ENCODE measurements at regions not wholly inside any gene's neighbourhood (a gene's known extent, or its start where the extent isn't known, plus 50 kb on each side); places are given as distances from the start of the nearest gene placed in this dataset.

DNA sequence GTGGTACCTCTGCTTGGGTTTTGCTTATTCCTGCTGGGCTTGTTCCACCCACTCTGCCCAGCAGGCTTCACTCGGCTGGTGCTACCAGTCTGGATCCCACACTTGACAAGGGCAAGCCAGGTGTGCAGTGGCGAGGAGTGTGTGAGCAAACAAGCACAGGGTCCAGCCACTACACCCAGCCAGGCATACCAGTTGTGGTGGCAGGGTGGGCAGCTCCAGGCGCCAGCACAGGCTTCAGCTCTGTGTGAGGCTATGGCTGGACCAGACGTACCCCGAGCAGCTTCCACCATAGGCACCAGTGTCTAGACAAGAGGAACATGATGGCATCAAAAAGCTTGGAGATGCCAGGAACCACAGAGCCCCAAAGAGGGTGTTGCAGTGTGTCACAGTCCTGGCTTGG, 93.1 kb upstream of the GALNT5 start:
- no peak for DNase-seq

- no peak for DNase-seq
These were observed 92.6 kb upstream of the GALNT5 start for GRCh38 chr2:157164891-157165290.

DNA sequence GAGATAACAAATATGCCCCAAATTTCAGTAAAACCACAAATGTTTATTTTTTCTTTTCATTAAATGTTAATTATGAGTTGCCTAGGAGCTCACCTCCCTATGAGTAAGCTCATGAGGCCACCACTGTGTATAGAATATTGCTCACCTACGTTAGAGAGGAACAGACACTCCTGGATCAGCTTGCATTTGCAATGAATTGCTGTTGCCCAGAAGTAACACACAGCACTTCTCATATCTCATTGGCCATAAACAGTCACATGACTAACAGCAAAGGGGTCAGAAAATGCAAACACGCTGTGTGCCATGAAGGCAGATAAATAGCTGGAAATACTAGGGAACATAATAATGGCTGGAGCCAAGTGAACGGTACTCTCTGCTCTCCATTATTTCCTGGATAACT, 89.0 kb upstream of the GALNT5 start:
- DNase-seq, result no peak

GRCh38 chr2:157169889-157170288, 87.6 kb upstream of the GALNT5 start:
- DNase-seq, result no peak

DNA sequence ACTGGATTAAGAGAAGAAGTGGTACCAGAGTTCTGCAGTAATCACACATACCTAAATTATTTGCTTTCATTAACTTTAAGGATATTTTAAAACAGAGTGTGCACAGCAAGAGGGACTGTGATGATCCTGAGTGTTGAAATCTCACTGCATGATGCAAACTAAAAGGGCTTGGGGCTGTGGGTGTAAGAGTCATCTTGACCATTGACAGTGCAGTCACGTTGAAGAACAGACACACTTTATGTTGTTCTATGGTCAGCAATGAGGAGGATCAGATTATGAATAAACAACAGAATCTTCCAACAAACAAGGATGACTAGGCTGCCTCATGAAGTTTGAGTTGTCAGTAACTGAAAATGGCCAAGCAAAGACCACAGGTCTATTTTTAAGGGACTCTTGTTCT, 87.2 kb upstream of the GALNT5 start:
- DNase-seq, result no peak

DNA sequence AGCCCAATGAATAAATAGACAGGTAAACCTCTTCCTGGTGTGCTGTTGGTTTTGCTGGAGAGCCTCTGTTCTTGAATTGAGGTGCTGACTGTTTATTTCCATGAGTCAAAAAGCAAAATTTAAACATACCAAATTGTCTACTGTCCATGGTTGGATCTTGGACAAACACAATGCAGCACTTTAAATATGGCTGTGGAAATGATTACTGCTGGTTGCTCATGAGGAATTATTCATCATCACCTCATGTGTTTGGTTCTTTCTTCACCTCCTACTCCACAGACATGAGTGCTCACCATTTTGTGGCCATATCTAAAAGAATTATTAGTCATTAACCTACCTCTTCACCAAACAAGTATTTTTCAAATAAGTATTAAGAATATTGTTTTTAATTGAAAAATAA, 85.3 kb upstream of the GALNT5 start:
- DNase-seq, result no peak

DNA sequence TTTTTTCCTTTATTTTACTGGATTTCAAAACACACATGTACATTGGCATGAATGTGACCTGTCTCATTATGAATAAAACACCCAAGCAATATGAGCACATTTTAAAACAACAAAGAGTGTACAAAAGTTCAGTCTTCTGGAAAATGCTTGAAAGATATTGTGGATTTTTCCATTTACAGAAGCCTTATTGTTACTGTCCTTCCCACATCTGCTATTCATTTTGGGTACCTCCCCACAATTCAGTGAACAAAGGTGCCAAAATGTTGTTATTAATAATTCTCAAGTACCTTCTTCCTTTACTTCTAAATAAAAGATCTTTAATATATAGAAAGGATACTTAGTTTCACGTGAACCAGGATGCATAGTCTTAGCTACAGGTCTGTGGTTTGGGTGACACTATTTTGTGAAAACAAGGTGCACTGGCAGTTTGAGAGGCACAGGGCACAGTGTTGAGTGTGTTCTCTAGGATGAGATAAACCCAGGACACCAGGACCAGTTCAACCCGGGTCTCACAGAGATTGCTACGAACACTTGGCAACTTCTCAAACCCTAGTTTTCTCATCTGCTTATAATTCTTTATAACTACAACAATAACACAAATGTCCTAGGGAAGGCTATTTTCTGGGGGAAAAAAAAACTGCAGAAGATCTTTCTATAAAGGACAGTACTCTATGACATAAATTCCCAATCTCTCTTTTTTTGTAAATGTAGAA, 84.5 kb upstream of the GALNT5 start:
- no peak for DNase-seq

DNA sequence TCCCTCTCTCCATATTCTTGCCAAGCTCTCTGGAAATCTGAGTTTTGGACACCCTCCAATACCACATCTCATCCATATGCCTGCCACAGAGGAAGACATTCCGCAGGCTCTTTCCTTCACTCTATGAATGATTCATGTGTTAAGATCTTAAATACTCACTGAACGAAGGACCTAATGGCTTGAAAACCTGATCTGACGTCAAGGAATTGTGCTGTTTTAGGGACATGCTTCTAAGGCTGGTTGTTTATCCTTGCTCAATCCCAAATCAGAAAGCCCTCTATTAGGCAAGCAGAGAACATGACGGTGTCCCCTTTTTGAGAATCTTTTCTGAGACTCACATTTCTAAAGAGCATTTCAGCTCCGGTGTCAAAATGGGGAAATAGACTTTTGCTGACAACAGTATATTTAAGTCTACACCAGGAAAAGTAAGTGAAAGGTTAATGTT, 83.7 kb upstream of the GALNT5 start:
- no peak for DNase-seq

DNA sequence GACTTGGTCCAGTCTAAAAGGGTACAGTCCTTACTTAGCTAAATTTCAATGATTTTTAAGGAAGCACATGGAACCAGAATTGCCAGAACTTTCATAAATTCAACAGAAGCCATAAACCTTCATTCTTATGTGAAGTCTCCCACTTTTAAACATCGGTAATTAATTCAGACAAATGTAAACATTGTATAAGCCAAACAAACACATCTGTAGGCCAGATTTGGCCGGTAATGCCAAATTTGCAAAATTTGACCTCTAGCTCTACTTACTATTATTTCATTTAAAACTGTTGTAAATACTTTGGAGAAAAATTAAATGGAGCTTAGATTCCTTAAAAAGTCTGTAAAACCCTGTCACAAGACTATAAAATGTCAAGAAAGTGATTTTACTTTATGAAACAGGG, 83.2 kb upstream of the GALNT5 start:
- DNase-seq, result no peak

- DNase-seq, result no peak
These were observed 80.9 kb upstream of the GALNT5 start for GRCh38 chr2:157176602-157177001.

- DNase-seq, result no peak
These were observed 78.6 kb upstream of the GALNT5 start for GRCh38 chr2:157178874-157179273.

DNA sequence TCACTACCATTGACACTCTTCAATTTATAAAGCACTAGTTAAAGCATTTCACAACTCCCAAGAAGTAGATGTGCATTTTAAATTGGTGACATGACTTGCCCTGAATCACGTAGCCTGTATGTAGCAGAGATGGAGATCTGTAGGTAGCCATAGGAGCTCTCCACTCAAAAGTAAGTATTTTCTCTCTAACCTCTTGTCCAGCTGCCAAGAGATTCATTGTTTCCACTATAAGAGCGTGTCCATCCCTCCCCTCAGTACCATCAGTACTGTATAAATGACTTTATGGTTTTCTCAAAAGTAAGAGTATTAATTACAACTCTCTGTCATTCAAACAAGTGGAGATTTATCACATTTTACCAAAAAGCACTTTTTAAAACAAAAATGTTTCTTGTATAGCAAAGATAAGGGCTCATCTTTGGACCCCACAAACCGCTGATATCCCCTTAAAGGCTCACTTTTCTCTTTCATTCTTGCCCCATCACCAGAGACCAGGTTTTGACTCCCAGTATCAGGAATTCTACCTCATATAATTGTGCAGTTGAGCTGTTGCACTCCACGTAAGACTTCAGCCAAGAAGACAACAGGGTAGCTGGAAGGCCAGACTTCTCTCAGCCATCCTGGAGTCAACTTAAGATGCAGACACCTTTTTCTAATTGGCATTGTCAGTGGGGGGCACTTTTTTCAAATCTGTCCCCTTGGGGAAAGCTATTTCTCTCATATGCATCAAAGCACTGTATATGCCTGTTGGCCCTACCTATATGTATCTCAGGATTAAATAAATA, 78.0 kb upstream of the GALNT5 start:
- DNase-seq, result no peak

DNA sequence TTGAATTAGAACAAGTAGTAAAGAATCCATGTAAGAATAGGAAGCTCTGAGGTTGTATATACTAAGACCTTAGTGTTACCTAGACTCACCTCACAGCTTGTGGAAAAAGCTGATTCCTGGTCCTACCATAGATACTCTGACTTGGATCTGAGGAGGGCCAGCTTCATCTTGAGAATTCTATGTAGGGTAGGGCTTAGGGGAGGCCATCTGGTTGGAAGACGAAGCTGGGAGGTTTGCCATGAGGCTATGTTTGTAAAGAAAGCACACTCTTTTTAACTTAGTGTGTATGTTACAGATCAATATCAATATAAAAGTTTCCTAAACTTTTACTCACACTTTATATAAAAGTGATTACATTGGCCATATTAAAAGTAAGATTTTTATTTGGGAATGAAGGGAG, 77.1 kb upstream of the GALNT5 start:
- DNase-seq, result no peak

GRCh38 chr2:157181234-157181633, 76.3 kb upstream of the GALNT5 start:
- DNase-seq, result no peak

- DNase-seq, result no peak
These were observed 75.2 kb upstream of the GALNT5 start for GRCh38 chr2:157182204-157182709.

GRCh38 chr2:157182834-157183396, 74.6 kb upstream of the GALNT5 start:
- DNase-seq, result no peak

- DNase-seq, result no peak
These were observed 73.2 kb upstream of the GALNT5 start for GRCh38 chr2:157184161-157184895.

DNA sequence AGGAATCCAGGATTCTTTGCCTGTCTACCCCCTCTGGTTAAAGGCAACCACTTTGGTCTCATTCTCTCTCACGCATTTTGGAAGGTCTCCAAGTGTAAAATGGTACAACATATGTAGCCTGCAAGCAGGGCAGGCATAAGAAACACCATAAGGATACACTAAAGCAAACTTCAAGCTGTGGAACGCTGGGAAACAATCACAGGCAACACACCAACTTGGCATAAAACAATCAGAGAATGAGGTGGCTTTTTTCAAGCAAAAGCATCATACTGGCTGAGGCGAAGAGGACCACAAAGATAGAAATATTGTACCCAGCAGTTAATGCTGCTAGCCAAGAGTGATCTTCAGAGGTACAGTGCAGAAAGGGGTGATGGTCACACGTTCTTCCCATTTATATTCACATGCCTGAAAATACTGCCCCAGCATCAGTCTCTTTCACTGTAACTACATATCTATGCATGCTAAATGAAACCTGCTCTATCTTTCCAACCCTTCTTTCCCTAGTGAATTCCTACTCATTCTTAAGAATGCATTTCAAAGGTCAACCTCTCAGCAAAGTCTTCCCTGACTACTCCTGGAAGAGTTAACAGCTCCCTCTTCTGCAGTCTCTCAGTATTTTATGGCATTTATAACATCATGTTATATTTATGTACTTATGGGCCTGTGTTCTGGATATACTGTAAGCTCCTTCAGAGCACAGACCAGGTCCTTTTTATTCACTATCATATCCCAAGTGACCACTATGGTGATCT, 71.9 kb upstream of the GALNT5 start:
- no peak for DNase-seq

GRCh38 chr2:157190151-157190550, 67.4 kb upstream of the GALNT5 start:
- no peak for DNase-seq

DNA sequence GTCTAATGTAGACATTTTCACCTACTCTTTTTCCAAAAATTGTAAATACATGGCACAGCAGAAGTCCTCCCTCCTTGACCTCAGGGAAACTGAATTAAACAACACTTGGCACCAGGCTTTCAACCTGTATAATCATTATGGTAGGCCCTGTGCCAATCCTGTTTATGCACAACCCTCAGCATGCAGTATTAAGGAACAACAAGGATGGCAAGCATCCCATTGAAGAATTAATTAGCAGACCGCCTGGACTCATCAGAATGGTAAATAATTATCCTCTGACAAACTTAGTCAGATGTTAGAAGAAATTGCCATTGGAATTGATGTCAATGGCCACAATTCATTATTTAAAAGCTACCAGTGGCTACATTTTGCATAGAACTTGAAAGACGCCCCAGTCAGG, 66.3 kb upstream of the GALNT5 start:
- DNase-seq, result no peak

DNA sequence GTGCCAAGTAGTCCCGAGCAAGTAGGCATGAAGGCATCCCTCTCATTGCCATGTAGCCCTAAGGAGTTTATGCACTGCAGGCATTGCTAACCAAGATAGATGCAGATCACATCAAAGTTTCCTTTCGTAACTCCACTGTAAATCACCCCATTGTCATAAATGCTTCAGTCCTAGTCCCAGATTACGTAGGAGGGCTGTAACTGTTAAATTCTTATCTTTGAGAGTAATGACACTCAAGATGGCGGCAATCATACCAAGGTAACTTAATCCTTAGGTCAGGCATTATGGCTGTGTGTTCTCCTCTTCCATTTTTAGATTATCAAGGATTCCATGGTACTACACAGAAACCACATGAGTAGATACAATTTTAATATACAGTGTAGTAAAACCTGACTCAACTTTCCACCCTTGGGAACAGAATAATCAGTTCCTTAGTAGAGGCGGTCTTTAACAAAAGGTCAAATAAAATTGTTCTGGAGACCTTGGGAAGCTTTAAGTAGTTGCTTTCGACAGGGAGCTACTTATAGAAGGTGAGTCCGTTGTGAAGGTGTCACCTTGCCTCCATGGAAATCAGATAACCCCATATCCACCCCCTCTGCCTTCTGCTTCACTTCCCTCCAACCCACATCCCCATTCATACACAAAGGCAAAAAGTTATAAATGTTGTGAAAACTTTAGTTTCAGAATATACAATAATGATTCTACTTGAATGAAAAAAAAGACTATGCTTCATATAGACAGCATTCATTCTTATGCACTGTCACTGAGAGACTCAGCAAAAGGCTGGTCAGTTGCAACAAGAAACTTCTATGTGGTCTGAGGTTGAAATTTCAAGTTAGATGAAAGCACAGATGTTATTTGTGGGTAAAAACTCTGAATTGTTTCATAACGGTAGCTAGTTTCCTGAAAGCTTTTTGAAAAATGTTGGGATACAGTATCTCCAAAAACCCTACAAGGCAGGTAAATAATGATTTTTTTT, 64.8 kb upstream of the GALNT5 start:
- no peak for DNase-seq

Data from NCI-H2081 treated with DMSO at 0.1 percent for 48 hours (cell line).